AG04450 (cell line): ENCODE measurements at regions not wholly inside any gene's neighbourhood (a gene's known extent, or its start where the extent isn't known, plus 50 kb on each side); places are given as distances from the start of the nearest gene placed in this dataset.

ENCODE experiments used
- CTCF ChIA-PET: fragments of 300-600, 350-600 bp; formaldehyde crosslinking; extraction: SDS; loops from one replicate; lab custom pipeline; 2022; ENCODE audit warnings: antibody characterized with exemption, inconsistent platforms; lab: Charles Lee
- POLR2A ChIA-PET: fragments of 350-600 bp; formaldehyde crosslinking; extraction: SDS; loops from one replicate; lab custom pipeline; 2021; ENCODE audit warnings: antibody characterized with exemption, inconsistent platforms; lab: Yijun Ruan, JAX
- DNase-seq: peaks from one replicate; pipeline ENCODE4 v3.0.0-alpha.2; 2011; ENCODE audit warnings: low read depth, low spot score
- H3K27ac ChIP-seq: one replicate; pipeline ENCODE4 v1.5.1; 2012; ENCODE audit warnings: low read depth, low read length, control low read depth
- H3K27me3 ChIP-seq: one replicate; pipeline ENCODE4 v1.6.0; 2012; ENCODE audit warnings: low read length; ENCODE audit not compliant: control insufficient read depth, insufficient read depth
- H3K4me3 ChIP-seq: 2 replicates; pipeline ENCODE4 v1.5.1; 2011; ENCODE audit warnings: mild to moderate bottlenecking, low read depth, low read length, control low read depth
- H3K9me3 ChIP-seq: 2 replicates; pipeline ENCODE4 v1.5.1; 2012; ENCODE audit warnings: low read length; ENCODE audit not compliant: control insufficient read depth, insufficient read depth
- CTCF ChIP-seq: IDR thresholded peaks from 2 replicates; pipeline ENCODE4 v1.5.1; 2011; ENCODE audit warnings: low read depth, low read length, control low read depth, inconsistent platforms

- no peak for DNase-seq
- no peak for TF ChIP-seq CTCF
- no peak overlapping the region for H3K27ac ChIP-seq
- ChIA-PET CTCF (no interaction called here), POLR2A (no interaction called here)
- no peak overlapping the region for H3K4me3 ChIP-seq
- no peaks in the 10 kb centered on the region for H3K27me3 ChIP-seq
- H3K9me3 ChIP-seq, result peaks cover 5% of the 10 kb centered on the region
Measured at GRCh38 chr7:34452363-34452762, 205.7 kb upstream of the NPSR1 start.

GRCh38 chr7:34453150-34453549, 204.9 kb upstream of the NPSR1 start:
- POLR2A ChIA-PET, result no interaction called here
- Histone ChIP-seq H3K4me3 (no peak overlapping the region), H3K27me3 (no peaks in the 10 kb centered on the region), H3K27ac (no peak overlapping the region), H3K9me3 (peaks cover 10% of the 10 kb centered on the region)
- CTCF ChIA-PET, result no interaction called here
- DNase-seq, result no peak
- no peak for TF ChIP-seq CTCF

GRCh38 chr7:34454381-34454780, 203.6 kb upstream of the NPSR1 start:
- H3K27me3 ChIP-seq, result no peaks in the 10 kb centered on the region
- CTCF ChIA-PET, result no interaction called here
- H3K9me3 ChIP-seq, result peaks cover 10% of the 10 kb centered on the region
- H3K27ac ChIP-seq, result no peak overlapping the region
- no peak for TF ChIP-seq CTCF
- DNase-seq, result no peak
- H3K4me3 ChIP-seq, result no peak overlapping the region
- POLR2A ChIA-PET, result no interaction called here

GRCh38 chr7:34457329-34457728, 200.7 kb upstream of the NPSR1 start:
- DNase-seq, result no peak
- Histone ChIP-seq H3K27ac (no peak overlapping the region), H3K4me3 (no peak overlapping the region), H3K27me3 (no peaks in the 10 kb centered on the region), H3K9me3 (peaks cover 10% of the 10 kb centered on the region)
- ChIA-PET CTCF (no interaction called here), POLR2A (no interaction called here)
- TF ChIP-seq CTCF, result no peak

GRCh38 chr7:34463830-34464229, 194.2 kb upstream of the NPSR1 start:
- Histone ChIP-seq H3K4me3 (no peak overlapping the region), H3K9me3 (no peaks in the 10 kb centered on the region), H3K27me3 (no peaks in the 10 kb centered on the region), H3K27ac (no peak overlapping the region)
- DNase-seq, result no peak
- ChIA-PET CTCF (no interaction called here), POLR2A (no interaction called here)
- TF ChIP-seq CTCF, result no peak
